ENCODE measurements at regions not wholly inside any gene's neighbourhood (a gene's known extent, or its start where the extent isn't known, plus 50 kb on each side); places are given as distances from the start of the nearest gene placed in this dataset.

DNA sequence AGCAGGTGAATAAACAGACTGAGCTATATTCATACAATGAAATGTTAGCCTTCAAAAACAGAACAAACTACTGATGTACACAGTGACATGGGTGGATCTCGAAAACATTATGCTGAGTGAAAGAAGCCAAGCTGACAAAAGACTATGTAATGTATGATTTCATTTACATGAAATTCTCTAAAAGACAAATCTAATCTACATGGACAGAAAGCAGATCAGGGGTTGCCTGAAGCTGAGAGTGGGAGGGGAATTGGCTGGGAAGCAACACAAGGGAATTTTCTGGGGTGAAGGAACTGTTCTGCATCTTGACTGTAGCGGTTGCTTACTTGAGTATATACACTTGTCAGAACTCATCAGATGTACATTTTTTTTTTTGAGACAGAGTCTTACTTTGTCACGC lies 121.7 kb upstream of the SVIL start:
- no peak overlapping the region for H4K8ac ChIP-seq (replicated peaks; ENCODE audit: insufficient read length, low read depth, low read length)
- H2AK5ac ChIP-seq (ENCODE audit: insufficient read length, low read length): no peak overlapping the region
- no peaks in the 10 kb centered on the region for H3K23me2 ChIP-seq (ENCODE audit: insufficient read length, low read depth, low read length, poor library complexity, severe bottlenecking)
- no peak overlapping the region for H2AFZ ChIP-seq (ENCODE audit: low read length)
- H3K18ac ChIP-seq (ENCODE audit: insufficient read length, low read depth, low read length): no peak overlapping the region
- H3K23ac ChIP-seq (ENCODE audit: insufficient read length, low read depth, low read length): no peak overlapping the region
- no peak overlapping the region for H3K56ac ChIP-seq (ENCODE audit: insufficient read length, low read depth, low read length)
- no peak overlapping the region for H2BK20ac ChIP-seq (ENCODE audit: low read depth, low read length, poor library complexity, severe bottlenecking)
- no peak overlapping the region for H2BK120ac ChIP-seq (ENCODE audit: low read depth, low read length, poor library complexity, severe bottlenecking)
- no peaks in the 10 kb centered on the region for H3K36me3 Mint-ChIP-seq (ENCODE audit: insufficient read depth in 1 of 3, low read depth in 3 of 3)
- no peaks in the 10 kb centered on the region for H3K79me2 ChIP-seq (ENCODE audit: insufficient read depth, low read length)
- no peak overlapping the region for H3K4me2 ChIP-seq (ENCODE audit: insufficient read depth, insufficient read length, low read length)
- no peak overlapping the region for H3K14ac ChIP-seq (ENCODE audit: insufficient read depth, low read length)
- H3K79me1 ChIP-seq (ENCODE audit: insufficient read depth, low read depth, low read length, poor library complexity, severe bottlenecking): no peaks in the 10 kb centered on the region
- no peaks in the 10 kb centered on the region for H3K27me3 ChIP-seq (ENCODE audit: insufficient read depth, low read length)
- no peaks in the 10 kb centered on the region; the same call in 1 of the 2 replicates for H3K27me3 Mint-ChIP-seq (ENCODE audit: low read depth)
- no peak overlapping the region for H3K4me3 Mint-ChIP-seq
- no peak overlapping the region for H2BK5ac ChIP-seq (ENCODE audit: insufficient read length, low read length)
- no peaks in the 10 kb centered on the region for H3K4me1 ChIP-seq (ENCODE audit: insufficient read depth, low read length)
- no peaks in the 10 kb centered on the region for H3K9me3 Mint-ChIP-seq
- no peaks in the 10 kb centered on the region for H4K20me1 ChIP-seq (ENCODE audit: control insufficient read depth, insufficient read depth, insufficient read length)
- DNase-seq: no peak
- H2BK15ac ChIP-seq (ENCODE audit: low read depth, low read length): no peak overlapping the region
- no CpG with 5 or more reads among the region's 3 CpGs for WGBS (ENCODE audit: extremely low coverage, insufficient read length, low lambda C conversion rate)
- H3K4ac ChIP-seq (ENCODE audit: low read depth, low read length): no peak overlapping the region
- peaks cover 0 to 9% of the 10 kb centered on the region in 2 experiments; a peak in 2 of 4 replicates for H3K4me1 Mint-ChIP-seq
- H4K5ac ChIP-seq (ENCODE audit: insufficient read length, low read depth, low read length): no peak overlapping the region
- TF ChIP-seq, protein P1, sequence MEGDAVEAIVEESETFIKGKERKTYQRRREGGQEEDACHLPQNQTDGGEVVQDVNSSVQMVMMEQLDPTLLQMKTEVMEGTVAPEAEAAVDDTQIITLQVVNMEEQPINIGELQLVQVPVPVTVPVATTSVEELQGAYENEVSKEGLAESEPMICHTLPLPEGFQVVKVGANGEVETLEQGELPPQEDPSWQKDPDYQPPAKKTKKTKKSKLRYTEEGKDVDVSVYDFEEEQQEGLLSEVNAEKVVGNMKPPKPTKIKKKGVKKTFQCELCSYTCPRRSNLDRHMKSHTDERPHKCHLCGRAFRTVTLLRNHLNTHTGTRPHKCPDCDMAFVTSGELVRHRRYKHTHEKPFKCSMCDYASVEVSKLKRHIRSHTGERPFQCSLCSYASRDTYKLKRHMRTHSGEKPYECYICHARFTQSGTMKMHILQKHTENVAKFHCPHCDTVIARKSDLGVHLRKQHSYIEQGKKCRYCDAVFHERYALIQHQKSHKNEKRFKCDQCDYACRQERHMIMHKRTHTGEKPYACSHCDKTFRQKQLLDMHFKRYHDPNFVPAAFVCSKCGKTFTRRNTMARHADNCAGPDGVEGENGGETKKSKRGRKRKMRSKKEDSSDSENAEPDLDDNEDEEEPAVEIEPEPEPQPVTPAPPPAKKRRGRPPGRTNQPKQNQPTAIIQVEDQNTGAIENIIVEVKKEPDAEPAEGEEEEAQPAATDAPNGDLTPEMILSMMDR (conservative IDR thresholded peaks at IDR 0.05): no peak
- no peak overlapping the region for H3K9ac ChIP-seq (ENCODE audit: extremely low read depth, insufficient read length, low read length)
- H3K27ac Mint-ChIP-seq: no peak overlapping the region
- H3K9me3 ChIP-seq (ENCODE audit: control insufficient read depth, low read depth, low read length): no peaks in the 10 kb centered on the region
- H3K27ac ChIP-seq (ENCODE audit: insufficient read length, low read depth, low read length): no peak overlapping the region
- H3T11ph ChIP-seq (ENCODE audit: low read length): no peak overlapping the region
- no peak overlapping the region for H2BK12ac ChIP-seq (ENCODE audit: insufficient read length, low read depth, low read length)
- no peak overlapping the region for H4K91ac ChIP-seq (ENCODE audit: insufficient read length, low read depth, low read length)
